ENCODE measurements at regions not wholly inside any gene's neighbourhood (a gene's known extent, or its start where the extent isn't known, plus 50 kb on each side); places are given as distances from the start of the nearest gene placed in this dataset.

DNA sequence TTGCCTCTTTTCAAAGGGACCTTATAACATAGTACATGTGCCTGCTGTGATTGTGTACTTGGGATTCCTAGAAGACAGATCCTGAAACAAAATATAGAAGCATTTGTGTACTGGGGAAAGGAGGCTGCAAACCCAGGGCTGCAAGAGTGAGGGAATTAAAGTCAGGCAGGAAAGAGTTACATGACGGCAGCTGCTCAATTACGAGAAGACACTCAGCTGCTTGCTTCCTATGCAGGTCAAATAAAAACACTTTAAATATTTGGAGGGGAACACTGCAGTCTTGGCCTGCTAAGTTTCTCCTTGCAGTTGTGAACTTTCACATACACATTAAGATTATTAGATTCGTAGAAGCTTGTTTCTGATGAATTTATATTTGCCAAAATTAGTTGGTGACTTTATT lies 191.9 kb upstream of the CXCL13 start:
- no peak overlapping the region for H3K9ac ChIP-seq (ENCODE audit: low read length)
- no peak overlapping the region for H3K4me3 ChIP-seq (ENCODE audit: low read length)
- H3K9me3 ChIP-seq (ENCODE audit: low read length) = no peaks in the 10 kb centered on the region
- no peak overlapping the region for H3K27ac ChIP-seq (ENCODE audit: low read length)
- TF ChIP-seq TAF1 (IDR thresholded peaks at IDR 0.05; ENCODE audit: low read depth) (no peak), EP300 (conservative IDR thresholded peaks at IDR 0.05; ENCODE audit: poor library complexity, severe bottlenecking) (no peak), RAD21 (conservative IDR thresholded peaks at IDR 0.05) (no peak), CTCF (IDR thresholded peaks at IDR 0.05; ENCODE audit: poor library complexity, severe bottlenecking) (no peak), MXI1 (conservative IDR thresholded peaks at IDR 0.05; ENCODE audit: poor library complexity, severe bottlenecking) (no peak), EZH2 (IDR thresholded peaks at IDR 0.05; ENCODE audit: borderline replicate concordance, insufficient read depth, low read length, poor library complexity, severe bottlenecking) (no peak), SMC3 (conservative IDR thresholded peaks at IDR 0.05; ENCODE audit: poor library complexity) (no peak), POLR2AphosphoS5 (IDR thresholded peaks at IDR 0.05) (no peak)
- TF ChIP-seq, protein P1, sequence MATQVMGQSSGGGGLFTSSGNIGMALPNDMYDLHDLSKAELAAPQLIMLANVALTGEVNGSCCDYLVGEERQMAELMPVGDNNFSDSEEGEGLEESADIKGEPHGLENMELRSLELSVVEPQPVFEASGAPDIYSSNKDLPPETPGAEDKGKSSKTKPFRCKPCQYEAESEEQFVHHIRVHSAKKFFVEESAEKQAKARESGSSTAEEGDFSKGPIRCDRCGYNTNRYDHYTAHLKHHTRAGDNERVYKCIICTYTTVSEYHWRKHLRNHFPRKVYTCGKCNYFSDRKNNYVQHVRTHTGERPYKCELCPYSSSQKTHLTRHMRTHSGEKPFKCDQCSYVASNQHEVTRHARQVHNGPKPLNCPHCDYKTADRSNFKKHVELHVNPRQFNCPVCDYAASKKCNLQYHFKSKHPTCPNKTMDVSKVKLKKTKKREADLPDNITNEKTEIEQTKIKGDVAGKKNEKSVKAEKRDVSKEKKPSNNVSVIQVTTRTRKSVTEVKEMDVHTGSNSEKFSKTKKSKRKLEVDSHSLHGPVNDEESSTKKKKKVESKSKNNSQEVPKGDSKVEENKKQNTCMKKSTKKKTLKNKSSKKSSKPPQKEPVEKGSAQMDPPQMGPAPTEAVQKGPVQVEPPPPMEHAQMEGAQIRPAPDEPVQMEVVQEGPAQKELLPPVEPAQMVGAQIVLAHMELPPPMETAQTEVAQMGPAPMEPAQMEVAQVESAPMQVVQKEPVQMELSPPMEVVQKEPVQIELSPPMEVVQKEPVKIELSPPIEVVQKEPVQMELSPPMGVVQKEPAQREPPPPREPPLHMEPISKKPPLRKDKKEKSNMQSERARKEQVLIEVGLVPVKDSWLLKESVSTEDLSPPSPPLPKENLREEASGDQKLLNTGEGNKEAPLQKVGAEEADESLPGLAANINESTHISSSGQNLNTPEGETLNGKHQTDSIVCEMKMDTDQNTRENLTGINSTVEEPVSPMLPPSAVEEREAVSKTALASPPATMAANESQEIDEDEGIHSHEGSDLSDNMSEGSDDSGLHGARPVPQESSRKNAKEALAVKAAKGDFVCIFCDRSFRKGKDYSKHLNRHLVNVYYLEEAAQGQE (IDR thresholded peaks at IDR 0.05; ENCODE audit: borderline replicate concordance) = no peak
- H3K27me3 ChIP-seq (ENCODE audit: insufficient read depth, low read depth, low read length) = no peaks in the 10 kb centered on the region
- H3F3A ChIP-seq (ENCODE audit: insufficient read depth, low read length, poor library complexity, severe bottlenecking) = no peaks in the 10 kb centered on the region
- H3K36me3 ChIP-seq (ENCODE audit: insufficient read depth, low read length) = no peaks in the 10 kb centered on the region
- H4K20me1 ChIP-seq (ENCODE audit: insufficient read depth) = no peaks in the 10 kb centered on the region
- H3K79me2 ChIP-seq (replicated peaks; ENCODE audit: insufficient read depth, low read length) = no peaks in the 10 kb centered on the region
- H3K4me2 ChIP-seq (ENCODE audit: low read length) = no peak overlapping the region
- no peaks in the 10 kb centered on the region for H3K9me2 ChIP-seq (ENCODE audit: insufficient read depth, low read length)
- no peak overlapping the region for H2AFZ ChIP-seq (ENCODE audit: low read depth, low read length)

GRCh38 chr4:77415689-77416088 lies 189.9 kb upstream of the CXCL13 start:
- Histone ChIP-seq H3K36me3 (ENCODE audit: insufficient read depth, low read length) (no peaks in the 10 kb centered on the region), H3K27ac (ENCODE audit: low read length) (no peak overlapping the region), H3K9ac (ENCODE audit: low read length) (no peak overlapping the region), H3K9me2 (ENCODE audit: insufficient read depth, low read length) (no peaks in the 10 kb centered on the region), H3K79me2 (replicated peaks; ENCODE audit: insufficient read depth, low read length) (no peaks in the 10 kb centered on the region), H3K4me2 (ENCODE audit: low read length) (no peak overlapping the region), H4K20me1 (ENCODE audit: insufficient read depth) (no peaks in the 10 kb centered on the region), H3K4me3 (ENCODE audit: low read length) (no peak overlapping the region), H3F3A (ENCODE audit: insufficient read depth, low read length, poor library complexity, severe bottlenecking) (no peaks in the 10 kb centered on the region), H2AFZ (ENCODE audit: low read depth, low read length) (no peak overlapping the region), H3K27me3 (ENCODE audit: insufficient read depth, low read depth, low read length) (no peaks in the 10 kb centered on the region), H3K9me3 (ENCODE audit: low read length) (no peaks in the 10 kb centered on the region)
- TF ChIP-seq EP300 (conservative IDR thresholded peaks at IDR 0.05; ENCODE audit: poor library complexity, severe bottlenecking) (no peak), EZH2 (IDR thresholded peaks at IDR 0.05; ENCODE audit: borderline replicate concordance, insufficient read depth, low read length, poor library complexity, severe bottlenecking) (no peak), MXI1 (conservative IDR thresholded peaks at IDR 0.05; ENCODE audit: poor library complexity, severe bottlenecking) (no peak), RAD21 (conservative IDR thresholded peaks at IDR 0.05) (no peak), POLR2AphosphoS5 (IDR thresholded peaks at IDR 0.05) (no peak), SMC3 (conservative IDR thresholded peaks at IDR 0.05; ENCODE audit: poor library complexity) (no peak), CTCF (IDR thresholded peaks at IDR 0.05; ENCODE audit: poor library complexity, severe bottlenecking) (no peak), TAF1 (IDR thresholded peaks at IDR 0.05; ENCODE audit: low read depth) (no peak)
- TF ChIP-seq, protein P1 (IDR thresholded peaks at IDR 0.05; ENCODE audit: borderline replicate concordance) = no peak

All from neural cell (in vitro differentiated cells).